SIG-M5 treated with dmso at 0.1 percent for 504 hours (cell line): ENCODE measurements at regions not wholly inside any gene's neighbourhood (a gene's known extent, or its start where the extent isn't known, plus 50 kb on each side); places are given as distances from the start of the nearest gene placed in this dataset.

ENCODE experiments used
- DNase-seq: peaks from one replicate; lab custom pipeline; 2025; ENCODE audit not compliant: unreplicated experiment; lab: John Stamatoyannopoulos, UW

DNA sequence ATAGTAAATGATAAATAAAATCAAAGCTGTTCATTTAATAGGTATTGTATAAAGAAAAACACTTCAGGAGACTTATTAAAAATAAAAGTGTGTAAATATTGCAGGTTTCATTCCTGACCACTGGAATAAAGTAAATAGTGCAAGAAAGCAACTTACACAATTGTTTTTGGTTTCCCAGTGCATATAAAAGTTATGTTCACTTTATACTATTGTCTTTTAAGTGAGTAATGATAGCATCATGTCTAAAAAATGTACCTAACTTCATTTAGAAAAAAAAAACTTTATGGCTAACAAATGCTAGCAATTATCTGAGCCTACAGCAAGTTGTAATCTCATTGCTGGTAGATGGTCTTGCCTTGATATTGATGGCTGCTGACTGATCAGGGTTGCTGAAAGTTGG, 726.6 kb upstream of the POU3F2 start:
- no peak for DNase-seq

GRCh38 chr6:98116455-98116854, 717.9 kb upstream of the POU3F2 start:
- DNase-seq, result no peak

- no peak for DNase-seq
These were observed 717.3 kb upstream of the POU3F2 start for GRCh38 chr6:98117068-98117467.

GRCh38 chr6:98118397-98119045, 715.9 kb upstream of the POU3F2 start:
- DNase-seq, result no peak

GRCh38 chr6:98124171-98124570, 710.2 kb upstream of the POU3F2 start:
- no peak for DNase-seq

DNA sequence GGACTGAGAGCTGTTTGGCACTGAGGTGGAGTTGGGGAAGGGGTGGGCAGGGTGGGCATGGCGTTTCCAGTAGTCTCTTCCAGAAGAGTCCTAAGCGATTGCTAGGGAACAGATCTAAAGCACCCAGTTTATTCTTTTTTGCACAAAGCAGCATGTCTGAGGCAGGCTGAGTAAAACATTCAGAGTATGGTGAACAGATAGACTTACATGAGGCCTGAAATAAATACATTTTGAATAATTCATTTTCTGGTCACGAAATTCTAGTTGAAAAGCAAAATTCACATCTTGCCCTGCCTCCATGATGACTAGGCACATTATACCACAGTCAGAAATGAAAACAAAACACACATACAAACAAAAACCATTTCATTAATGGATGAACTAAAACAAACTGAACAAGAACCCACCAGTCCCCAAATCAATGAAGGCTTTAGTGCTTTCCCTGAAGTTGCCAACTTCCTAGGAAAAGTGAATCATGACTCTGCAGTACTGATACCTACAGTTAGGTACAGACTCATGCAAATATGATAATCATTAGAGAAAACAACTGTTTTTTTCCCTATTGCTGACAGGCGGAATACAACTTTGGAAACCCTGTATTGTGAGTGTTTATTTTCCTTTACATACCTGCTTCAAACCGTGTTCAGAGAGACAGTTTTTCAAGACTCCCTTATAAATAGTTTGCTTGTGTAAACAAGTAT, 702.9 kb upstream of the POU3F2 start:
- DNase-seq, result no peak

DNA sequence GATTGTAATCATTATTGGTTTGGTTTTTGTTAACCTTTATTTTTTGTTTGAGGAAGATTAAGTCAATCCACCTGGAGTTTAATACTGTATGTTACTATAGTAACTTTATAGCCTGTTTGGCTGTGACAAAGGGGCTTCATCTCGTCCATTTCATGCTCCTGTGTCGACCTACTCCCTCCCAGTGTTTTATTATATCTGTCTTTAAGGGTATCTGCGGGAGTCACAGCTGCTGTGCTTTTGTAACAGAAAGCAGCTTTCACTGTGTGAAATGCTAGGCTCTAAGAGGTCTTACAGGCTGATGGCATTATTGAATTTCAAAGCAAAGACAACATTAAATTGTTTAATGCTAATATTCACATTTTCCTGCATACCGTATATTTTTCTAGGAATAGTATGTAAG, 698.0 kb upstream of the POU3F2 start:
- DNase-seq, result no peak

DNA sequence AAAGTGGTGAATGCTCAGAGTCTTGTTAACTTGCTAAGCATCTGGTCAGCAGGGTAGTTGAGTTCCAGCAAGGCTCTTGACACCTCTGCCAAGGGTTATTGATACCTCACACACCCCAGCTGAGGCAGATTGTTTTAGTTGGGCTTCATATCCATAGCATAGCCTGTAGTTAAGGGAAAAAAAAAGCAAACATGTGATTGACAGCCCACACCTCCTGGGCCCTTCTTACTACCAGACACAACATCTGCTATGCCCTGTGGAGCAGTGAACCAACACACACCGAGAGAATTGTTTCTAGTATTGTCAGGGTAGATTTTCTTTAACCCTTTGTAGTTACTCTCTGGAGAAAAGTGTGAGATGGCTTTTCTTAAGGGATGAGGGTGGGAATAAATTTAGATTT, 697.0 kb upstream of the POU3F2 start:
- DNase-seq, result no peak

DNA sequence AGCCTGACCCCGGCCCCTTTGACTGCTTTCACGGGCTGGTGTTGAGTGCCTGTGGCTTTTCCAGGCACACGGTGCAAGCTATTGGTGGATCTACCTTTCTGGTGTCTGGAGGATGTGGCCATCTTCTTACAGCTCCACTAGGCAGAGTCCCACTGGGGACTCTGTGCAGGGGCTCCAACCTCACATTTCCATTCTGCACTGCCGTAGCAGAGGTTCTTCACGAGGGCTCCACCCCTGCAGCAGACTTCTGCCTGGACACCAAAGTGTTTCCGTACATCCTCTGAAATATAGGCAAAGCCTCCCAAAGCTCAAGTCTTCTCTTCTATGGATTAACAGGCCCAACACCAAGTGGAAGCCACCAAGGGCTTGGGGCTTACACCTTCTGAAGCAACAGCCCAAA, 691.5 kb upstream of the POU3F2 start:
- no peak for DNase-seq

- DNase-seq, result no peak
These were observed 687.7 kb upstream of the POU3F2 start for GRCh38 chr6:98146656-98147055.

DNA sequence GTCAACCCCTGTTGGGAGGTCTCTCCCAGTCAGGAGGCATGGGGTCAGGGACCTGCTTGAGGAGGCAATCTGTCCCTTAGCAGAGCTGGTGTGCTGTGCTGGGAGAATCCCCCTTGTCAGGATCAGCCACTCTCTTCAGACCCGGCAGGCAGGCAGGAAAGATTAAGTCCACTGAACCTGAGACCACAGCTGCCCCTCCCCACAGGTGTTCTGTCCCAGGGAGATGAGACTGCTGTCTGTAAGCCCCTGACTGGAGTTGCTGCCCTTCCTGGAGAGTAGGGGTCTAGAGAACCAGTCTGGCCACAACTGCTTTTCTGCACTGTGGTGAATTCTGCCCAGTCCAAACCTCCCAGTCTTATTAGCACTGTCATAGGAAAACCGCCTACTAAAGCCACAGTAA, 677.8 kb upstream of the POU3F2 start:
- DNase-seq, result no peak

- no peak for DNase-seq
These were observed 654.8 kb upstream of the POU3F2 start for GRCh38 chr6:98179606-98180005.

GRCh38 chr6:98200084-98200483, 634.3 kb upstream of the POU3F2 start:
- no peak for DNase-seq

DNA sequence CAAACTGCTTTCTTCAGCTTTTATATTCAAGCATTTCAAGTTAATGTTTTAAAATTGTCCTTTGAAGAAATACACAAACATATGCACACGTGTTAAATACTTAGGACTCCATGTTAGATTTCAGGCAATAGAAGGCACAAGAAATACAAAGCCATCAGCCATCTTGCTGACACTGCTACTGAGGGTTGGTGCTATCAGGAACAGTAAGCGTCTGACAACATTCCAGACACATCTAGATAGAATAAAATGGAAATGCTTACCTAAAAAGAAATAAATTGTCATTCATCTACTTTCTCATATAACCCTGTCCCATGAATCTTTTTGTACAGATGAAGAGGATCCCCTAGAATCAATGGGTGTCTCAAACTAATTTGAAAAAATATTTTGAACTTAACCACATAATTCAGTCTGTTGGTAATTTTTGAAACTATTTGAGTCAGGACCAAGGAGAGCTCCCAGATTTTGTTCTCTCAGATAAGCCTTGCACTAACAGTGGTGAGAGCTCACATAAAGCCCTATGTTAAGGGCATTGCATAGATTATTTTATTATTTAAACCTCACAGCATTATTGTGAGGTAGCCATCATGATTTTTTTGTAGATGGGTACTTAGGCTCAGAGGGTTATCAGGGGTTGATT, 631.1 kb upstream of the POU3F2 start:
- no peak for DNase-seq

GRCh38 chr6:98212468-98212867, 621.9 kb upstream of the POU3F2 start:
- DNase-seq, result no peak

DNA sequence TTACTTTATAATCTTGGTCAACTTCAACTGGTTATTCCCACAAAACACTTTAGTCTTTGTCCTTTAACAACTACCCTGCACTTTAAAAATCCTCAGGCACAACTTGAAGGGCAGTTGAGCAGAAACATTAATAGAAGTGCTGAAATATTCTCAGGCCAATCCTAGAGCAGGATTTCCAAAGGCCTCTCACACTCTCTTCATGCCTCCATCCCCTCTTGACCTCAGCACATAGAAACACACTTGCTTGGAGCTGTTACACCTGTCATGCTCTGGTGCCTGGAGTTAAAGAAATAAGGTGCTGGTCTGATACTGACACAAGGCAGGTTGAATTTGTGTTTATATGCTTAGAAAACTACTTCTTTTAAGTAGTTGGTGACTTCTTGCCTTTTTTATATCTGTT, 618.8 kb upstream of the POU3F2 start:
- DNase-seq, result no peak

DNA sequence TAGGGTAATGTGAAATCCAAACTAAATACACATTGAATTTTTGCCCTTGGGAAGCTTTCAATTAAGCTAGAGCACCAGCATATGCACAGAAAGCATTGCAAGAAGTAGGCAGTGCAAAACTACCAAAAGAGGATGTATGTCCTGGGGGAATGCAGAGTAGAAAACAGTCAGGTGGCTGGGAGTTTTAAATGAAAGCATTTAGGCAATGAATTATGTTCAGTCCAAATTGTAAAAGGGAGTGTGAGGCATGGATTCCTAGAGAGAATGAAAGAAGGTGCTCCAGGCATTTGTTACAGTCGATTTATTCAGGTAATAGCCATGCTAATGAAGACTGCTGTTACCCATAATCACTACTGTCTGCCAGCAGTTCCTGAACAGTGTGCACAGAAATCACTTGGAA, 604.1 kb upstream of the POU3F2 start:
- no peak for DNase-seq

- no peak for DNase-seq
These were observed 595.3 kb upstream of the POU3F2 start for GRCh38 chr6:98239057-98239456.

GRCh38 chr6:98241630-98242029, 592.7 kb upstream of the POU3F2 start:
- DNase-seq, result peak; percentile 10

- no peak for DNase-seq
These were observed 579.8 kb upstream of the POU3F2 start for GRCh38 chr6:98254624-98255023.

GRCh38 chr6:98260382-98260781, 574.0 kb upstream of the POU3F2 start:
- DNase-seq, result no peak

DNA sequence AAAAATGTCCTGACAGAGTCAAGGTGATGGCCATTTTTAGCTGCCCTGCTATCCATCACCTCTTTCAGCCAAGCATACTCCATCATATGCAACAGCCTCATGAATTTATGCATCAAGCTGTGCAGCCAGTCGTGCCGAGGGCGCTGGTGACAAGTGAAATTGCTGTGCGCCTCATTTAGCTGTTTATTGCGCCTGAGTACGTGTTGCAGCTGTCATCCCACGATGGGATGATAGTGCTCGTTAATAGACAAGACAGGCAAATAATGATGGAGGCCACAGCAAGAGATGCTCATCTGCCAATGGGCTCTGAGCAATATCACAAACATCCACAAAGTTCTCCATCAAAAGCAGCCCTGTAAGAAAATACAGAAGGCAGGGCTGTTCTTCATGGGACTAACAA, 562.3 kb upstream of the POU3F2 start:
- DNase-seq, result no peak

- DNase-seq, result no peak
These were observed 559.7 kb upstream of the POU3F2 start for GRCh38 chr6:98274691-98275090.
